NCI-H82 treated with DMSO at 0.1 percent for 48 hours (cell line): ENCODE measurements at regions not wholly inside any gene's neighbourhood (a gene's known extent, or its start where the extent isn't known, plus 50 kb on each side); places are given as distances from the start of the nearest gene placed in this dataset.

Experiments used
- DNase-seq: peaks from one replicate; lab custom pipeline; 2025; ENCODE audit not compliant: unreplicated experiment; lab: John Stamatoyannopoulos, UW

DNA sequence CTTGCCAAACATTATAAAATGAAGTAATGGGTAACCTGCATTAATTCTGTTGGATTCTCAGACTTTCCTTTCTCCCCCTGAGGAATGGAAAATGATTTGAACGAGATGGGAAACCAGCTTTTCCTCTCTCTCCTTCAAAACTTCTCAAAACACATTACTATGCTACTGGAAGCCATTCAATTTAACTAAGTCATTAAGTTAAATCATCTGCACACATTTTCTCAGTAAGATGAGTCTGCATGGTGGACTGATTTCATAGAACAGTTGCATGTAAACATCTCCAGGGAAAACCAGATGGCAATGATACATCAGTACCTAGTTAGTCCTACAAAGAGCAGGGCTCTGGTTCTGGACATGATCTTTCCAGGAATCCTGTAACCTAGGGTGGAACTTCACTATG is 59.9 kb downstream of the BMP4 start:
- DNase-seq: no peak

DNA sequence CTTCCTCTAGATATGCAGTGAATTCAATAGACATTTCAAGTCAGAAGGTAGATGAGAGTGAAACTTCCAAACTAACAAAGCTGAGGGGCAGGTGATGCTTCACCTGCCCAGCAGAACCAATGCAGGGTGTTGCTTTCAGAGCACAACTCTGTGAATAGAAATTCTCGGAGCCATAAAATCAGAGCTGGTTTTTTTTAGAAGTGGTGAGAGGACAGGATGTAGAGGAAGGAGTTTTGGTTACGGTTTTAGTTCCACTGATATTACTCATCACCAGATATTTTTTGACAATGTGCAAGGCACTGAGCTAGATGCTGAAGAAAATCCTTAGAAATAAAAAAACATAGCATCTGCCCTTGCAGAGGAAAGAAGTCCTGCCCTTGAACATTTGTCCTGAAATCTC is 62.2 kb downstream of the BMP4 start:
- DNase-seq: no peak

- no peak for DNase-seq
Observed at GRCh38 chr14:53893374-53893773, 63.3 kb downstream of the BMP4 start.

GRCh38 chr14:53890611-53891101 is 66.0 kb downstream of the BMP4 start:
- DNase-seq: no peak

- DNase-seq: no peak
Observed at GRCh38 chr14:53888535-53889386, 67.9 kb downstream of the BMP4 start.

DNA sequence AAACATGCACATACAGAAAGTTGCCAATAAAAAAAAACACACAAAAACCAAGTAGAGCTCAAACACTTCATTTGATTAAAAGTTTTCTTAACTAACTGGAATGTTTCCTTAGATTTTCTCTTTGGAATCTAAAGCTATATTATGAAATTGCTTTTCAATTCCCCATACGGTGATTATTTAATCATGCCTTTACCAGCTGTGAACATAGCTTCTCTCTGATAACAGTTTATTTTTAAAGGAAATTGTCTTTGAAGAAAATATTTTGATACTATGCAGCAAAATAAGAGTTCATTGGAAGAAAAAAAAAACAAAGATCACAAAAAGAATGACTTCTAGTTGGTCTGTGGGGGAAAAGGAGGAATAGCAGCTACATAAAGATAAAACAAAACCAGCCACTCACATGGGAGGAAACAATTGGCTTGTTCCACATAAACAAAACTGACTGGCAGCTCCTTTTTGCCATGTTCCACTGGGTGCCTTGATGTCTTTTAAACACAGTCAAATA is 71.4 kb downstream of the BMP4 start:
- DNase-seq: no peak

GRCh38 chr14:53884601-53885000 is 72.0 kb downstream of the BMP4 start:
- no peak for DNase-seq

DNA sequence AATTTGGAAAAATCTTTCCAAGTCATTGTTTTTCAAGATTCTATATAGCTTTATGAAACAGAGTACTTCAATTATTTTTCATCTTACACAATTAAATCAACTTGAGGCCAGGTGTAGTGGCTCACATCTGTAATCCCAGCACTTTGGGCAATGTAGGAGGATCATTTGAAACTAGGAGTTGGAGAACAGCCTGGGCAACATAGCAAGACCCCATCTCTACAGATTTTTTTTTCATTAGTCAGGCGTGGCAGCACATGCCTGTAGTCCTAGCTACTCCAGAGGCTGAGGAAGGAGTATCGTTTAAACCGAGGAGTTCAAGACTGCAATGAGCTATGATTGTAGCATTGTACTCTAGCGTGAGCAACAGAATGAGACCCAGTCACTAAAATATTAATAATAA is 72.9 kb downstream of the BMP4 start:
- no peak for DNase-seq

DNA sequence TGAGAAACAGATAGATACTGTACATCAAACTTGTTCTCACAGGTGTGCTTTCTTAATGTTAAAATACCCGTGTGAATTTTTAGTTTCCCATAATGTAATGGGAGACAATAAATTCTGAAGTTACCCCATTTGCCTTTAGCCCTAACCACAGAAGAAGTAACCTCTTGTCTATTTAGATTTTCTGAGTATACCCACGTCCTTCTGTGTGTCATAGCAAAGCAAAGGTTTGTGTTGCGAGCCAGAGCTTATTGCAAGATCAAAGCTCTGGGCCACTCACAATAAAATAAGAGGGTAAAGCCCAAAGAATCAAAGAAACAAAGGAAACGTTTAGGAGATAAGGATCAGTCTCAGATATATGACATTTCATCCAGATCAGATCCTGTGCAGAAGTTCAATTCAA is 73.9 kb downstream of the BMP4 start:
- DNase-seq: no peak

- no peak for DNase-seq
Observed at GRCh38 chr14:53881921-53882320, 74.7 kb downstream of the BMP4 start.

GRCh38 chr14:53881161-53881871 is 75.3 kb downstream of the BMP4 start:
- DNase-seq: no peak

GRCh38 chr14:53880761-53881160 is 75.9 kb downstream of the BMP4 start:
- DNase-seq: no peak

DNA sequence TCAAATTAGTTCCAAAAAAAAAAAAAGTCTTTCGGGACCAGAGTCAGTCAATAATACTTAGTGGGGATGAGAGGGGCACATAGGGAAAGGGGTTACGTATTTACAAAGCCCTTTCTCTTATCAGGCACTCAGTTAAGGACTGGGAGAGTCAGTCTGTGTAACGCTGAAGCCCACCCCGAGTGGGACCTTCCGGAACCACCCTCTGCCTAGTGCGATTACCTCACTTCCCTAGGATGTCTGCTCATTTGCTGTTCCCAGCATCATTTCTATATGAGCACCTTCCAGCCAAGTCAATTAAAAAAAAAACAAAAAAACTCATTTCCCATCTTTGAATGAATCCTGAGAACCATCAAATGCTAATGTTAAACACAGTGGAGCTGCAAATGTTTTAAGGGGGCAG is 76.9 kb downstream of the BMP4 start:
- no peak for DNase-seq

- DNase-seq: no peak
Observed at GRCh38 chr14:53879022-53879686, 77.5 kb downstream of the BMP4 start.

- DNase-seq: no peak
Observed at GRCh38 chr14:53875324-53875897, 81.2 kb downstream of the BMP4 start.

DNA sequence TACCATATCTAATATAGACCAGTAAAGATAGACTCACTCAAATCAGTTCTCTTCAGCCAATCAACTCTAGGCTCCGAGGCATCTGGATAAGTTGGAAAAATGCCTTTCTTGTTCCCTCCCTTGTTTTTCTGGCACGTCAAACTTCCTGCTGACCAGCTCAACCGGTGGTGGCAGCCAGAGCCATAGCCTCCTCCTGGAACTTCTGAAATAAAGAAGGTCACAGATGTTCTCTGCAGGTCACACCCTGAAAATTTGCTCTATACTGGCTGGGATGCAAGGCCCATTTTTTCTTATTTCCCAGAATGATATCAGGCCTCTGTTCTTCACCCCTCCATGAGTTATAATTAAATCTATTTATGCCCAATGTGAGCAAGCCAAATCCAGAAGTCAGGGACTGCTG is 81.9 kb downstream of the BMP4 start:
- DNase-seq: no peak

GRCh38 chr14:53872681-53873089 is 83.9 kb downstream of the BMP4 start:
- DNase-seq: no peak

- no peak for DNase-seq
Observed at GRCh38 chr14:53871951-53872350, 84.7 kb downstream of the BMP4 start.

GRCh38 chr14:53871011-53871410 is 85.6 kb downstream of the BMP4 start:
- DNase-seq: no peak

DNA sequence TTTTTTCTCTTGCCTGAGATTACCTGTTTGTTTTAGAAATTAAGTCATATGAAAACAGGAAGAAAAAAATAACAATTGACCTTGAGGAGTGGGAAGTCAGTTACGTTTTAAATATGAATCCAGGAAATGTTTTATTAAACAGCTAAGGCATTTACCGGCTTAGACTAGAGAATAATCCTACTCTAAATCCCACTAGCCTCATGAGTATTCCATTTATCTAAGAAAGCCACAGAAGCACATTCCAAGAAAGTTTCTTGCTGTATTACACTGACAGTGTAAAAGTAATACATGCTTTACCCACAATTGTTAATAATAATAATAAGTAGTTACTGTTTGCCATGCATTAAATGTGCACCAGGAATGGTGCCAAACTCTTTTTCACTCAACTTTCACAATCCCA is 90.9 kb downstream of the BMP4 start:
- DNase-seq: no peak

GRCh38 chr14:53861781-53862180 is 94.8 kb downstream of the BMP4 start:
- DNase-seq: no peak
